Naive thymus-derived CD4-positive, alpha-beta T cell (primary cell): ENCODE measurements at regions not wholly inside any gene's neighbourhood (a gene's known extent, or its start where the extent isn't known, plus 50 kb on each side); places are given as distances from the start of the nearest gene placed in this dataset.

ENCODE experiments used
- ATAC-seq: fragments of 150-1000 bp; cut with Tn5 transposase; 2 replicates; pipeline ENCODE4 v1.10.0; 2021; ENCODE audit warnings: mild to moderate bottlenecking, moderate library complexity
- CTCF ChIA-PET: fragments of 350-600 bp; sonication (Branson Sonifier 250); formaldehyde crosslinking; loops from one replicate; lab custom pipeline; 2021; ENCODE audit warnings: antibody characterized with exemption; lab: Charles Lee
- POLR2A ChIA-PET: fragments of 350-600 bp; sonication (Branson Sonifier 250); formaldehyde crosslinking; loops from one replicate; lab custom pipeline; 2021; ENCODE audit warnings: antibody characterized with exemption, inconsistent platforms; lab: Charles Lee
- DNase-seq, 9 donors: peaks; one replicate each; pipeline versions ENCODE4 v3.0.0 to v3.0.0-alpha.2; 2020 to 2022; ENCODE audit warnings: mixed read lengths in 1 of 9
- H3K27ac ChIP-seq: one replicate; pipeline ENCODE4 v1.7.0; 2013; ENCODE audit warnings: mild to moderate bottlenecking, low read depth, low read length, moderate library complexity
- H3K27me3 ChIP-seq, 2 donors: one replicate each; pipeline ENCODE4 v1.7.0; 2013; ENCODE audit warnings: low read length in 2 of 2, mild to moderate bottlenecking in 2 of 2, moderate library complexity in 2 of 2; ENCODE audit not compliant: control insufficient read depth in 2 of 2, insufficient read depth in 2 of 2
- H3K36me3 ChIP-seq, 3 experiments: 1 replicate in 2 of 3; 2 replicates in 1 of 3; pipeline ENCODE4 v1.7.0; 2013; ENCODE audit warnings: low read length in 3 of 3, mild to moderate bottlenecking in 3 of 3, moderate library complexity in 1 of 3; ENCODE audit not compliant: insufficient read depth in 3 of 3, control insufficient read depth in 2 of 3
- H3K4me1 ChIP-seq, 2 donors: one replicate each; pipeline ENCODE4 v1.7.0; 2013; ENCODE audit warnings: low read length in 2 of 2, mild to moderate bottlenecking in 2 of 2, moderate library complexity in 1 of 2; ENCODE audit not compliant: control insufficient read depth in 2 of 2, insufficient read depth in 2 of 2
- H3K4me3 ChIP-seq: 2 replicates; pipeline ENCODE4 v1.7.0; 2013; ENCODE audit warnings: mild to moderate bottlenecking, low read length
- H3K9me3 ChIP-seq, 3 experiments: 1 replicate in 2 of 3; 2 replicates in 1 of 3; pipeline ENCODE4 v1.7.0; 2013; ENCODE audit warnings: low read length in 3 of 3; ENCODE audit not compliant: control insufficient read depth in 2 of 3
- H3K27ac Mint-ChIP-seq, 9 donors: one replicate each; pipeline ENCODE4 v1.8.0; 2020 to 2022; ENCODE audit warnings: mixed read lengths in 9 of 9, mild to moderate bottlenecking in 8 of 9, moderate library complexity in 5 of 9, inconsistent platforms in 2 of 9
- H3K27me3 Mint-ChIP-seq, 5 donors: one replicate each; pipeline ENCODE4 v1.8.0; 2021 to 2022; ENCODE audit warnings: mixed read lengths in 5 of 5, mild to moderate bottlenecking in 1 of 5
- H3K36me3 Mint-ChIP-seq, 5 donors: one replicate each; pipeline ENCODE4 v1.8.0; 2020 to 2022; ENCODE audit warnings: mixed read lengths in 5 of 5, mild to moderate bottlenecking in 3 of 5, inconsistent platforms in 1 of 5
- H3K4me1 Mint-ChIP-seq, 7 donors: one replicate each; pipeline ENCODE4 v1.8.0; 2020 to 2022; ENCODE audit warnings: mixed read lengths in 7 of 7, mild to moderate bottlenecking in 3 of 7, inconsistent platforms in 1 of 7
- H3K4me3 Mint-ChIP-seq, 10 donors: one replicate each; pipeline ENCODE4 v1.8.0; 2020 to 2022; ENCODE audit warnings: mild to moderate bottlenecking in 10 of 10, mixed read lengths in 10 of 10, moderate library complexity in 6 of 10, inconsistent platforms in 2 of 10
- H3K9me3 Mint-ChIP-seq, 11 donors: one replicate each; pipeline ENCODE4 v1.8.0; 2020 to 2022; ENCODE audit warnings: mixed read lengths in 11 of 11, mild to moderate bottlenecking in 4 of 11, inconsistent platforms in 1 of 11, moderate library complexity in 1 of 11
- intact Hi-C, 2 donors: fragments of 100-400 bp; cut with micrococcal nuclease; formaldehyde crosslinking; loops; one replicate each; pipeline ENCODE4 v1.15.1; 2023

- H3K27me3 Mint-ChIP-seq, result peaks cover 0 to 25% (median 0%) of the 10 kb centered on the region in 5 donors
- no peaks in the 10 kb centered on the region for H3K9me3 ChIP-seq
- H3K27ac Mint-ChIP-seq, result no peak overlapping the region
- peaks cover 0 to 5% (median 0%) of the 10 kb centered on the region in 11 donors for H3K9me3 Mint-ChIP-seq
- H3K36me3 Mint-ChIP-seq, result no peaks in the 10 kb centered on the region
- ChIA-PET POLR2A (interaction anchor here (0.6 kb wide), 1 partner anchor 8 kb away, joined by 5 read pairs; no protein-coding TSS in a partner anchor), CTCF (no interaction called here)
- H3K4me3 ChIP-seq, result no peak overlapping the region
- ATAC-seq (no peak), DNase-seq (no peak)
- no peaks in the 10 kb centered on the region for H3K4me1 Mint-ChIP-seq
- no peak overlapping the region for H3K4me3 Mint-ChIP-seq
- H3K4me1 ChIP-seq, result no peaks in the 10 kb centered on the region
- intact Hi-C loops, result no loop called here
- H3K36me3 ChIP-seq, result no peaks in the 10 kb centered on the region
- H3K27ac ChIP-seq, result no peak overlapping the region
- H3K27me3 ChIP-seq, result no peaks in the 10 kb centered on the region
Observed at GRCh38 chr7:25775999-25776743, 375.8 kb upstream of the NFE2L3 start.

- H3K27ac Mint-ChIP-seq, result no peak overlapping the region
- no peaks in the 10 kb centered on the region for H3K4me1 Mint-ChIP-seq
- no peaks in the 10 kb centered on the region for H3K4me1 ChIP-seq
- intact Hi-C loops, result no loop called here
- no peaks in the 10 kb centered on the region for H3K36me3 Mint-ChIP-seq
- no peaks in the 10 kb centered on the region for H3K9me3 ChIP-seq
- peaks cover 0 to 5% (median 0%) of the 10 kb centered on the region in 11 donors for H3K9me3 Mint-ChIP-seq
- H3K36me3 ChIP-seq, result no peaks in the 10 kb centered on the region
- ChIA-PET CTCF (no interaction called here), POLR2A (no interaction called here)
- ATAC-seq, result no peak
- H3K27ac ChIP-seq, result no peak overlapping the region
- H3K27me3 ChIP-seq, result no peaks in the 10 kb centered on the region
- no peak overlapping the region for H3K4me3 ChIP-seq
- no peak for DNase-seq
- H3K4me3 Mint-ChIP-seq, result no peak overlapping the region
- peaks cover 0 to 22% (median 0%) of the 10 kb centered on the region in 5 donors for H3K27me3 Mint-ChIP-seq
Observed at GRCh38 chr7:25776744-25777123, 375.3 kb upstream of the NFE2L3 start.

- POLR2A ChIA-PET, result no interaction called here
- Histone ChIP-seq H3K4me3 (no peak overlapping the region), H3K27ac (no peak overlapping the region), H3K9me3 (no peaks in the 10 kb centered on the region), H3K27me3 (no peaks in the 10 kb centered on the region), H3K36me3 (no peaks in the 10 kb centered on the region), H3K4me1 (no peaks in the 10 kb centered on the region)
- Mint-ChIP-seq H3K4me1 (no peaks in the 10 kb centered on the region), H3K9me3 (peaks cover 0 to 5% (median 0%) of the 10 kb centered on the region in 11 donors), H3K27ac (no peak overlapping the region), H3K36me3 (no peaks in the 10 kb centered on the region), H3K4me3 (no peak overlapping the region), H3K27me3 (peaks cover 0 to 18% (median 0%) of the 10 kb centered on the region in 5 donors)
- no peak for DNase-seq
- intact Hi-C loops, result no loop called here
- no peak for ATAC-seq
- CTCF ChIA-PET, result interaction anchor here (0.6 kb wide), 1 partner anchor 1148 kb away, joined by 3 read pairs; no protein-coding TSS in a partner anchor
Observed at GRCh38 chr7:25777969-25778708, 373.9 kb upstream of the NFE2L3 start.

GRCh38 chr7:25779002-25779546 lies 372.9 kb upstream of the NFE2L3 start:
- no peaks in the 10 kb centered on the region for H3K27me3 ChIP-seq
- no peaks in the 10 kb centered on the region for H3K4me1 Mint-ChIP-seq
- DNase-seq, result no peak
- H3K4me3 ChIP-seq, result no peak overlapping the region
- intact Hi-C loops, result no loop called here
- H3K36me3 Mint-ChIP-seq, result no peaks in the 10 kb centered on the region
- no peaks in the 10 kb centered on the region for H3K4me1 ChIP-seq
- ATAC-seq, result no peak
- CTCF ChIA-PET, result no interaction called here
- no peak overlapping the region for H3K27ac Mint-ChIP-seq
- H3K27ac ChIP-seq, result no peak overlapping the region
- peaks cover 0 to 5% (median 0%) of the 10 kb centered on the region in 11 donors for H3K9me3 Mint-ChIP-seq
- H3K36me3 ChIP-seq, result no peaks in the 10 kb centered on the region
- no peak overlapping the region for H3K4me3 Mint-ChIP-seq
- peaks cover 0 to 18% (median 0%) of the 10 kb centered on the region in 5 donors for H3K27me3 Mint-ChIP-seq
- POLR2A ChIA-PET, result no interaction called here
- H3K9me3 ChIP-seq, result no peaks in the 10 kb centered on the region

- Mint-ChIP-seq H3K4me3 (no peak overlapping the region), H3K4me1 (no peaks in the 10 kb centered on the region), H3K27me3 (peaks cover 0 to 18% (median 6%) of the 10 kb centered on the region in 5 donors), H3K27ac (no peak overlapping the region), H3K9me3 (peaks cover 0 to 3% (median 0%) of the 10 kb centered on the region in 11 donors), H3K36me3 (no peaks in the 10 kb centered on the region)
- H3K4me3 ChIP-seq, result no peak overlapping the region
- intact Hi-C loops, result no loop called here
- no peaks in the 10 kb centered on the region for H3K4me1 ChIP-seq
- H3K27me3 ChIP-seq, result no peaks in the 10 kb centered on the region
- ChIA-PET POLR2A (no interaction called here), CTCF (no interaction called here)
- no peaks in the 10 kb centered on the region for H3K9me3 ChIP-seq
- no peak overlapping the region for H3K27ac ChIP-seq
- ATAC-seq (no peak), DNase-seq (no peak)
- H3K36me3 ChIP-seq, result no peaks in the 10 kb centered on the region
Observed at GRCh38 chr7:25780904-25781303, 371.1 kb upstream of the NFE2L3 start.

- no peak overlapping the region for H3K4me3 Mint-ChIP-seq
- no peaks in the 10 kb centered on the region for H3K4me1 Mint-ChIP-seq
- ATAC-seq (no peak), DNase-seq (no peak)
- intact Hi-C loops, result no loop called here
- no peaks in the 10 kb centered on the region for H3K36me3 Mint-ChIP-seq
- peaks cover 0 to 20% (median 6%) of the 10 kb centered on the region in 5 donors for H3K27me3 Mint-ChIP-seq
- Histone ChIP-seq H3K4me3 (no peak overlapping the region), H3K27me3 (no peaks in the 10 kb centered on the region), H3K27ac (no peak overlapping the region), H3K36me3 (no peaks in the 10 kb centered on the region), H3K4me1 (no peaks in the 10 kb centered on the region), H3K9me3 (no peaks in the 10 kb centered on the region)
- ChIA-PET POLR2A (no interaction called here), CTCF (no interaction called here)
- H3K27ac Mint-ChIP-seq, result no peak overlapping the region
- H3K9me3 Mint-ChIP-seq, result peaks cover 0 to 2% (median 0%) of the 10 kb centered on the region in 11 donors
Observed at GRCh38 chr7:25781704-25782103, 370.3 kb upstream of the NFE2L3 start.
